OCI-LY7 (cell line): ENCODE measurements at regions not wholly inside any gene's neighbourhood (a gene's known extent, or its start where the extent isn't known, plus 50 kb on each side); places are given as distances from the start of the nearest gene placed in this dataset.

ENCODE experiments used
- BruUV-seq: library from RNA; stranded (reverse); fragments of 400-500 nt; replicated peaks from 2 replicates; lab custom pipeline; 2021; lab: Mats Ljungman, UMichigan
- CTCF ChIA-PET: fragments of 300-600 bp; sonication (Branson Sonifier 250); formaldehyde crosslinking; loops from one replicate; lab custom pipeline; 2022; ENCODE audit warnings: antibody characterized with exemption; ENCODE audit not compliant: unreplicated experiment; lab: Charles Lee
- POLR2A ChIA-PET: fragments of 300-600 bp; sonication (Branson Sonifier 250); formaldehyde crosslinking; loops from one replicate; lab custom pipeline; 2022; ENCODE audit warnings: antibody characterized with exemption; lab: Charles Lee
- DNase-seq: peaks from one replicate; pipeline ENCODE4 v3.0.0-alpha.2; 2015; ENCODE audit warnings: low spot score
- H2AFZ ChIP-seq: fragments of 200-600 bp; sonication (generic), shearing (Covaris generic); 2 replicates; pipeline ENCODE4 v1.6.1; 2014; ENCODE audit warnings: mild to moderate bottlenecking, antibody characterized with exemption, low read length, moderate library complexity
- H3K27ac ChIP-seq: fragments of 200-600 bp; sonication (generic); 2 replicates; pipeline ENCODE4 v1.5.1; 2014; ENCODE audit warnings: mixed run types, low read depth, mild to moderate bottlenecking, moderate library complexity, low read length, inconsistent platforms; ENCODE audit not compliant: poor library complexity, severe bottlenecking
- H3K36me3 ChIP-seq: fragments of 200-600 bp; sonication (generic); 2 replicates; pipeline ENCODE4 v1.6.1; 2014; ENCODE audit warnings: mild to moderate bottlenecking, antibody characterized with exemption, low read length, moderate library complexity, mixed read lengths; ENCODE audit not compliant: insufficient read depth
- H3K4me1 ChIP-seq: fragments of 200-600 bp; sonication (generic); 2 replicates; pipeline ENCODE4 v1.5.1; 2014; ENCODE audit warnings: mild to moderate bottlenecking, low read length; ENCODE audit not compliant: insufficient read depth, poor library complexity, severe bottlenecking
- H3K4me2 ChIP-seq: fragments of 200-600 bp; sonication (generic); 2 replicates; pipeline ENCODE4 v1.6.1; 2014; ENCODE audit warnings: mild to moderate bottlenecking, low read length
- H3K4me3 ChIP-seq: fragments of 200-600 bp; sonication (generic); 2 replicates; pipeline ENCODE4 v1.5.1; 2014; ENCODE audit warnings: mild to moderate bottlenecking, low read depth, low read length; ENCODE audit not compliant: poor library complexity, severe bottlenecking
- H3K79me2 ChIP-seq: fragments of 200-600 bp; sonication (generic); 2 replicates; pipeline ENCODE4 v1.6.1; 2016; ENCODE audit warnings: low read depth, mild to moderate bottlenecking, low read length, moderate library complexity, mixed read lengths; ENCODE audit not compliant: insufficient read depth
- H3K9me2 ChIP-seq: fragments of 200-600 bp; sonication (generic); 2 replicates; pipeline ENCODE4 v1.6.1; 2016; ENCODE audit warnings: mild to moderate bottlenecking, low read length, mixed read lengths; ENCODE audit not compliant: insufficient read depth
- H3K9me3 ChIP-seq: fragments of 200-600 bp; sonication (generic); 2 replicates; pipeline ENCODE4 v1.6.1; 2014; ENCODE audit warnings: mild to moderate bottlenecking, mixed run types, low read length, mixed read lengths
- H4K20me1 ChIP-seq: fragments of 200-600 bp; sonication (generic); 2 replicates; pipeline ENCODE4 v1.6.1; 2014; ENCODE audit warnings: mild to moderate bottlenecking, antibody characterized with exemption, low read length, moderate library complexity, mixed read lengths; ENCODE audit not compliant: insufficient read depth
- EZH2phosphoT487 ChIP-seq: fragments of 200-600 bp; sonication (generic); IDR thresholded peaks from 2 replicates; pipeline ENCODE4 v1.6.1; 2018; ENCODE audit warnings: low read depth, borderline replicate concordance, mild to moderate bottlenecking, mixed run types, antibody characterized with exemption, low read length, moderate library complexity, mixed read lengths
- intact Hi-C: fragments of 100-400 bp; cut with micrococcal nuclease; formaldehyde crosslinking; loops from one replicate; pipeline ENCODE4 v1.10.0; 2022; ENCODE audit not compliant: unreplicated experiment
- TF ChIP-seq, protein P1 (sequence below): fragments of 200-600 bp; sonication (generic); conservative IDR thresholded peaks from 2 replicates; pipeline ENCODE4 v1.5.1; 2014; ENCODE audit warnings: mild to moderate bottlenecking, antibody characterized with exemption, low read length, moderate library complexity, mixed read lengths

DNA sequence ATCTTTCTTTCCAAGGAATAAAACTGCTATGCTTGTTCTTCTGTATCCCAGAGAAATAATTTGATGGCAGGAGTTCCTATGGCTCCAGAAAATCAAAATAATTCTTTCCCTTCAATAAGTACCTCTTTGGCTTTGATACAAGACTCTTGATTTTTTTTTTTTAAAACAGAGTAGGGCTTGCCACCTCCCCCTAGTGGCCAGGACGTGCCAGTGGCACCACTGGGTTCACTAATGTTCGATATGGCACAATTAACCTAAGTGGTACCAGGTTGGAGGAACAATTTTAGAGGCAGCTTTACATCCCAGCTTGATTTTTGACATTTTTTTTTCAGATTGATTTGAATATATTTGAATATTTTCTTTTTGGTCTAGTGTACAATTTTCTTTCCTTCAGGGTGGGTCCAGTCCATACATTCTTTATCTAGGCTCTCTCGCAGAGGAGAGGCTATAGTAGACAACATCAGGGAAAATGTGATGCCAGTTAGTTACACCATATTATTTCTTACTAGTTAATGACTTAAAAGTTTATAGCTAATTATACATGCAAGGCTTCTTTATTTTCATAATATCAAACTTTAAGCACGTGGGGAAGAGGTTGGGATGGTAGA, 330.9 kb downstream of the S1PR1 start:
- H3K79me2 ChIP-seq, result no peaks in the 10 kb centered on the region
- intact Hi-C loops, result no loop called here
- H2AFZ ChIP-seq, result no peak overlapping the region
- ChIA-PET CTCF (no interaction called here), POLR2A (interaction anchor here (0.5 to 0.7 kb wide), 2 partner anchors 22 to 173 kb away, joined by 4 to 7 read pairs; no protein-coding TSS in a partner anchor)
- TF ChIP-seq, protein P1, sequence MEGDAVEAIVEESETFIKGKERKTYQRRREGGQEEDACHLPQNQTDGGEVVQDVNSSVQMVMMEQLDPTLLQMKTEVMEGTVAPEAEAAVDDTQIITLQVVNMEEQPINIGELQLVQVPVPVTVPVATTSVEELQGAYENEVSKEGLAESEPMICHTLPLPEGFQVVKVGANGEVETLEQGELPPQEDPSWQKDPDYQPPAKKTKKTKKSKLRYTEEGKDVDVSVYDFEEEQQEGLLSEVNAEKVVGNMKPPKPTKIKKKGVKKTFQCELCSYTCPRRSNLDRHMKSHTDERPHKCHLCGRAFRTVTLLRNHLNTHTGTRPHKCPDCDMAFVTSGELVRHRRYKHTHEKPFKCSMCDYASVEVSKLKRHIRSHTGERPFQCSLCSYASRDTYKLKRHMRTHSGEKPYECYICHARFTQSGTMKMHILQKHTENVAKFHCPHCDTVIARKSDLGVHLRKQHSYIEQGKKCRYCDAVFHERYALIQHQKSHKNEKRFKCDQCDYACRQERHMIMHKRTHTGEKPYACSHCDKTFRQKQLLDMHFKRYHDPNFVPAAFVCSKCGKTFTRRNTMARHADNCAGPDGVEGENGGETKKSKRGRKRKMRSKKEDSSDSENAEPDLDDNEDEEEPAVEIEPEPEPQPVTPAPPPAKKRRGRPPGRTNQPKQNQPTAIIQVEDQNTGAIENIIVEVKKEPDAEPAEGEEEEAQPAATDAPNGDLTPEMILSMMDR, result peak; percentile 99
- TF ChIP-seq EZH2phosphoT487, result no peak
- no peaks in the 10 kb centered on the region for H3K9me2 ChIP-seq
- H3K9me3 ChIP-seq, result no peaks in the 10 kb centered on the region
- no TSS peak for BruUV-seq
- H3K4me1 ChIP-seq, result no peaks in the 10 kb centered on the region
- H3K4me3 ChIP-seq, result no peak overlapping the region
- DNase-seq, result peak; percentile 53
- H3K4me2 ChIP-seq, result no peak overlapping the region
- H4K20me1 ChIP-seq, result no peaks in the 10 kb centered on the region
- no peak overlapping the region for H3K27ac ChIP-seq
- H3K36me3 ChIP-seq, result no peaks in the 10 kb centered on the region

DNA sequence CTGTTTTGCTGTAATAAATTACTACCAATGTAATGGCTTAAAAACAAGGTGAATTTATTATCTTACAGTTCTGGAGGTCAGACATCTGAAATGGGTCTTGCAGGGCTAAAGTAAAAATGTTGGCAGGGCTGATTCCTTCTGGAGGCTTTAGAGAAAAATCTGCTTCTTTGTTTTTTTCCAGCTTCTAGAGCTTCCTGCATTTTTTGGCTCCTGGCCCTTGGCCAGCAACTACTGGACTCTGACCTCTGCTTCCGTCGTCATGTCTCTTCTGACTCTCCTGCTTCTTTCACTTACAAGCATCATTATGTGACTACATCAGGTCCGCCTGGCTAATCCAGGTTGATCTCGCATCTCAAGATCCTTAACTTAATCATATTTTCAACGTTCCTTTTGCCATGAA, 350.9 kb downstream of the S1PR1 start:
- H3K4me1 ChIP-seq, result no peaks in the 10 kb centered on the region
- no peak overlapping the region for H3K4me2 ChIP-seq
- no peak overlapping the region for H3K4me3 ChIP-seq
- intact Hi-C loops, result no loop called here
- H3K79me2 ChIP-seq, result no peaks in the 10 kb centered on the region
- no peak overlapping the region for H3K27ac ChIP-seq
- ChIA-PET CTCF (no interaction called here), POLR2A (no interaction called here)
- no peaks in the 10 kb centered on the region for H3K36me3 ChIP-seq
- H2AFZ ChIP-seq, result no peak overlapping the region
- DNase-seq, result no peak
- H3K9me3 ChIP-seq, result no peaks in the 10 kb centered on the region
- H4K20me1 ChIP-seq, result no peaks in the 10 kb centered on the region
- no peaks in the 10 kb centered on the region for H3K9me2 ChIP-seq
- BruUV-seq, result no TSS peak
- TF ChIP-seq, protein P1, result no peak
- no peak for TF ChIP-seq EZH2phosphoT487

DNA sequence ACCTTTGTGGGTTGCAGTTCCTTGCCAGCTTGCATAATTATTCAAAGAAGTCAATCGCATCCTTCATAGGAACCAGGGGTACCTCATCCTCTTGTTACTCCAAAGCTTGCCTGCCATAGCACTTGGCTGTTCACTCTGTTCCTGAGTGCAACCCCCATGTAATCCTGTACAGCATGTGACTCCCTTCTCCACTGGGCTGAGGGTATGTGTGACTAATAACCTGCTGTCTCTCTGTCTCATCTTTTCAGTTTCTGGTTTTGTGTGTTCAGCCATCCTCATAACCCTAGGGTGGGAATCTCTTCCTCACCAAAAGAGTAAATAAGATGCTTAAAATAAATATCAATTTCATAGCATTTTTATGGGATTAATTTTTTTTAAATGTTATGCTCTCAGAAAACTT, 351.9 kb downstream of the S1PR1 start:
- Histone ChIP-seq H3K9me2 (no peaks in the 10 kb centered on the region), H4K20me1 (no peaks in the 10 kb centered on the region), H3K36me3 (no peaks in the 10 kb centered on the region), H3K9me3 (no peaks in the 10 kb centered on the region), H3K4me3 (no peak overlapping the region), H3K27ac (no peak overlapping the region), H3K4me2 (no peak overlapping the region), H3K79me2 (no peaks in the 10 kb centered on the region), H3K4me1 (no peaks in the 10 kb centered on the region), H2AFZ (no peak overlapping the region)
- TF ChIP-seq EZH2phosphoT487, result no peak
- TF ChIP-seq, protein P1, result no peak
- no TSS peak for BruUV-seq
- intact Hi-C loops, result no loop called here
- DNase-seq, result no peak
- ChIA-PET POLR2A (no interaction called here), CTCF (no interaction called here)
